ENCODE measurements at regions not wholly inside any gene's neighbourhood (a gene's known extent, or its start where the extent isn't known, plus 50 kb on each side); places are given as distances from the start of the nearest gene placed in this dataset.
"Not testable (repeated sequence)": the region's sequence is repeated elsewhere in the genome, so short reads cannot be mapped to it uniquely, and the experiment has no call there.

DNA sequence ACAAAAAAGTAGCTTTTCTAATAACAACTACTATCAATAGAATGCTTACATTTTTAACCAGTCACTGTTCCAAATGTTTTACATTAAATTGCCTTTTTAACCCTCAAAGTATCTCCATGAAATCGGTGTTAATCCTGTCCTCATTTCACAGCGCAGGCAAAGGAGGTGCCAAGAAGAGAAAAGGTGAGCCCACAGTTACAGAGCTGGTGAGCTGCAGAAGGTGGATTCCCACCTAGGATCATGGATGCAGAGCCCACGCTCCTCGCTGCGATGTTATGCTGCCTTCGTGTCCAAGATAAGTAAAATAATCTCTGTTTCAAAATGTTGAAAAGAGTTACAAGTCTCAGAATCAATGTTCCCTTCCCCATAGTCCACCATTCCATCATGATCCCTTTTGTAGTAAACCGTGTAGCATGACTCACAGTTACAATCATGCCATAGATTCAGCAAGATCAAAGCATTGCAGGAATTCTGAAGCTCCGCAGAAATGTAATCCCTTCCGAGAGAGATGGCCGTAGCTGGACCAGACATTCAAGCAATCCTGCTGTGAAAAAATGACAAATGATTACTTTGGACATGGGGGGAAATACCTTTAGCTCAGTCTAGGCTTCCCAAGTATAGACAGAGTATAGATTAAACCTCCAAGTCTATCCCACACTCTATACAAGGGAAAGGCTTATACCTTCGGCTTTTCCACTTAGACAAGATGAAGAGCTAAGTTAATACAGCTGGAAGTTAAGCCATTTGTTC is 394.7 kb upstream of the AKR1E2 start:
- Histone ChIP-seq H3K9me3 (ENCODE audit: low read length) (no peaks in the 10 kb centered on the region), H2AFZ (ENCODE audit: low read depth, low read length) (peak overlapping the region; percentile 38), H3K4me3 (ENCODE audit: low read length) (no peak overlapping the region), H3K36me3 (ENCODE audit: insufficient read depth, low read length) (no peaks in the 10 kb centered on the region), H3K4me1 (ENCODE audit: insufficient read depth, low read length) (peaks cover 25% of the 10 kb centered on the region), H3K27me3 (ENCODE audit: insufficient read depth, low read length) (no peaks in the 10 kb centered on the region)

- no peaks in the 10 kb centered on the region for H3K27me3 ChIP-seq (ENCODE audit: insufficient read depth, low read length)
- H2AFZ ChIP-seq (ENCODE audit: low read depth, low read length) = no peak overlapping the region
- H3K36me3 ChIP-seq (ENCODE audit: insufficient read depth, low read length) = no peaks in the 10 kb centered on the region
- peaks cover 25% of the 10 kb centered on the region for H3K4me1 ChIP-seq (ENCODE audit: insufficient read depth, low read length)
- no peak overlapping the region for H3K4me3 ChIP-seq (ENCODE audit: low read length)
- H3K9me3 ChIP-seq (ENCODE audit: low read length) = no peaks in the 10 kb centered on the region
Observed at GRCh38 chr10:4429571-4429970, 396.4 kb upstream of the AKR1E2 start.

DNA sequence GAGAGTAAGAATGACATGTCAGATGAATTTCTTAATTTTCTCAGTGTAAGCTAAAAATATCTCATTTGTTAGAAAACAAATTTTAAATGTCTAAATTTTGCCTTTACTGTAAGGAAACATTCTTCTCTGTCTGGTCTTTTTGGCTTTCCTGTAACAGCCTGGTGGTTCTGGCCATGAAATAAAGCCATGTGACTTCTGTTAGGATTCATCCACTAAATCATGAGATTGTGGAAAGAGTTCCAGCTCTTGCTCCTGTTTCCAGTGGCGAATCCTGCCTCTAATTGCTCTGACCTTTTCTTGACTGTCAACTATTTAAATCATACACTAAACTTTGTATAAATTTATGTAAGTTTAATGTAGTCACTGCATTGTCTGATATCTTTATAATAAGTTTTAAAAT is 398.5 kb upstream of the AKR1E2 start:
- H2AFZ ChIP-seq (ENCODE audit: low read depth, low read length) = no peak overlapping the region

GRCh38 chr10:4426866-4427265 is 399.1 kb upstream of the AKR1E2 start:
- H3K36me3 ChIP-seq (ENCODE audit: insufficient read depth, low read length) = no peaks in the 10 kb centered on the region
- H3K9me3 ChIP-seq (ENCODE audit: low read length) = no peaks in the 10 kb centered on the region
- H2AFZ ChIP-seq (ENCODE audit: low read depth, low read length) = no peak overlapping the region
- H3K27me3 ChIP-seq (ENCODE audit: insufficient read depth, low read length) = no peaks in the 10 kb centered on the region
- H3K4me1 ChIP-seq (ENCODE audit: insufficient read depth, low read length) = peaks cover 25% of the 10 kb centered on the region
- H3K4me3 ChIP-seq (ENCODE audit: low read length) = no peak overlapping the region

More for the DNA sequence above, 398.5 kb upstream of the AKR1E2 start:
- Histone ChIP-seq H3K27me3 (ENCODE audit: insufficient read depth, low read length) (no peaks in the 10 kb centered on the region), H3K4me3 (ENCODE audit: low read length) (no peak overlapping the region), H3K9me3 (ENCODE audit: low read length) (no peaks in the 10 kb centered on the region), H3K4me1 (ENCODE audit: insufficient read depth, low read length) (peaks cover 25% of the 10 kb centered on the region), H3K36me3 (ENCODE audit: insufficient read depth, low read length) (no peaks in the 10 kb centered on the region)

GRCh38 chr10:4409319-4409718 is 416.7 kb upstream of the AKR1E2 start:
- H2AFZ ChIP-seq (ENCODE audit: low read depth, low read length) = no peak overlapping the region
- no peaks in the 10 kb centered on the region for H3K36me3 ChIP-seq (ENCODE audit: insufficient read depth, low read length)
- no peaks in the 10 kb centered on the region for H3K4me1 ChIP-seq (ENCODE audit: insufficient read depth, low read length)
- no peak overlapping the region for H3K4me3 ChIP-seq (ENCODE audit: low read length)
- H3K27me3 ChIP-seq (ENCODE audit: insufficient read depth, low read length) = no peaks in the 10 kb centered on the region
- no peaks in the 10 kb centered on the region for H3K9me3 ChIP-seq (ENCODE audit: low read length)

DNA sequence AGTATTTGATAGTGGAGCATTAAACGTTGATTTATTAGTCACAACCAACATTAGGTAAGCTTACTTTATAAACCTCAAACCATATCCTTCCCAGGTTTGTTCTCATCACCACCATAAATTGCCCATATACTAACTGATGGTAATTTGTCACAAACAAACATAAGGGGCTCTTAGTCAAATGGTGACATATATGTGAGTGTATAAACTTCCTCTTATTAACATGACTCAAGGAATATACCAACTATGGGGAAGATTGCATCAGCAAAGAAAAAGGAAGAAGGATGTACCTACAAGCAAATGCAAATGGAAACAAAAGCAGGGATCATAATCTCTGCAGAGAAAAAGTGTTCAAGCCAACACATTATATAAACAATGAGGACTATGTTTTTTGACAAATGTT is 418.2 kb upstream of the AKR1E2 start:
- no peak overlapping the region for H3K4me3 ChIP-seq (ENCODE audit: low read length)
- no peak overlapping the region for H2AFZ ChIP-seq (ENCODE audit: low read depth, low read length)
- H3K4me1 ChIP-seq (ENCODE audit: insufficient read depth, low read length) = no peaks in the 10 kb centered on the region
- no peaks in the 10 kb centered on the region for H3K27me3 ChIP-seq (ENCODE audit: insufficient read depth, low read length)
- no peaks in the 10 kb centered on the region for H3K9me3 ChIP-seq (ENCODE audit: low read length)
- no peaks in the 10 kb centered on the region for H3K36me3 ChIP-seq (ENCODE audit: insufficient read depth, low read length)

- Histone ChIP-seq H3K9me3 (ENCODE audit: low read length) (no peaks in the 10 kb centered on the region), H3K4me3 (ENCODE audit: low read length) (no peak overlapping the region), H3K36me3 (ENCODE audit: insufficient read depth, low read length) (no peaks in the 10 kb centered on the region), H2AFZ (ENCODE audit: low read depth, low read length) (no peak overlapping the region), H3K4me1 (ENCODE audit: insufficient read depth, low read length) (no peaks in the 10 kb centered on the region), H3K27me3 (ENCODE audit: insufficient read depth, low read length) (no peaks in the 10 kb centered on the region)
Observed at GRCh38 chr10:4405828-4406227, 420.2 kb upstream of the AKR1E2 start.

GRCh38 chr10:4403638-4404252 is 422.3 kb upstream of the AKR1E2 start:
- Histone ChIP-seq H3K4me1 (ENCODE audit: insufficient read depth, low read length) (no peaks in the 10 kb centered on the region), H3K9me3 (ENCODE audit: low read length) (no peaks in the 10 kb centered on the region), H3K27me3 (ENCODE audit: insufficient read depth, low read length) (no peaks in the 10 kb centered on the region), H3K36me3 (ENCODE audit: insufficient read depth, low read length) (no peaks in the 10 kb centered on the region), H3K4me3 (ENCODE audit: low read length) (no peak overlapping the region), H2AFZ (ENCODE audit: low read depth, low read length) (no peak overlapping the region)

- H3K9me3 ChIP-seq (ENCODE audit: low read length); H3K36me3 ChIP-seq (ENCODE audit: insufficient read depth, low read length); H3K27me3 ChIP-seq (ENCODE audit: insufficient read depth, low read length); H3K4me1 ChIP-seq (ENCODE audit: insufficient read depth, low read length); H3K4me3 ChIP-seq (ENCODE audit: low read length): not testable (repeated sequence)
- peak overlapping the region; percentile 28 for H2AFZ ChIP-seq (ENCODE audit: low read depth, low read length)
Observed at GRCh38 chr10:4401080-4401479, 424.9 kb upstream of the AKR1E2 start.

DNA sequence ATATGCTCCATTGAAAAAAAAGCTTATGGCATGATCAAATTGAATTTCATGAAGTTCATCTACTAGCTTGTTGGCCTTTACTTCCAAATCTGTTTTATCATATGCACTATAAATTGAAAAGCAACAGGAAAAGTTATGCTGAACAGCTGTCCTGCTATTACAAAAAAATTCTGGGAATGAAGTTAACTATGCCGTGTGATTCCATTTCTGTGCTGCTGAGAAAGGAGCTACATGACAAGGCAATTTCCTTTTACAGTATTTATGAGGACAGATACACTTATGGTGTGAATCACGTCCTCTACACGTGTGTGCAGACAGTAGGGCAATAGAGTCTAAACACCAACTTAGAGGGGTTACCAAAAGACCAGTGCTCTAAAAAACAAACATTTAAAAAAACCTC is 426.5 kb upstream of the AKR1E2 start:
- Histone ChIP-seq H3K4me1 (ENCODE audit: insufficient read depth, low read length) (no peaks in the 10 kb centered on the region), H3K27me3 (ENCODE audit: insufficient read depth, low read length) (no peaks in the 10 kb centered on the region), H3K9me3 (ENCODE audit: low read length) (no peaks in the 10 kb centered on the region), H3K4me3 (ENCODE audit: low read length) (no peak overlapping the region), H2AFZ (ENCODE audit: low read depth, low read length) (peak overlapping the region; percentile 7), H3K36me3 (ENCODE audit: insufficient read depth, low read length) (no peaks in the 10 kb centered on the region)

GRCh38 chr10:4398602-4399001 is 427.4 kb upstream of the AKR1E2 start:
- H3K4me3 ChIP-seq (ENCODE audit: low read length) = no peak overlapping the region
- H3K36me3 ChIP-seq (ENCODE audit: insufficient read depth, low read length) = no peaks in the 10 kb centered on the region
- H3K4me1 ChIP-seq (ENCODE audit: insufficient read depth, low read length) = no peaks in the 10 kb centered on the region
- no peaks in the 10 kb centered on the region for H3K9me3 ChIP-seq (ENCODE audit: low read length)
- no peak overlapping the region for H2AFZ ChIP-seq (ENCODE audit: low read depth, low read length)
- H3K27me3 ChIP-seq (ENCODE audit: insufficient read depth, low read length) = no peaks in the 10 kb centered on the region

GRCh38 chr10:4397337-4397736 is 428.7 kb upstream of the AKR1E2 start:
- no peaks in the 10 kb centered on the region for H3K36me3 ChIP-seq (ENCODE audit: insufficient read depth, low read length)
- no peaks in the 10 kb centered on the region for H3K4me1 ChIP-seq (ENCODE audit: insufficient read depth, low read length)
- H2AFZ ChIP-seq (ENCODE audit: low read depth, low read length) = no peak overlapping the region
- no peaks in the 10 kb centered on the region for H3K9me3 ChIP-seq (ENCODE audit: low read length)
- H3K4me3 ChIP-seq (ENCODE audit: low read length) = no peak overlapping the region
- H3K27me3 ChIP-seq (ENCODE audit: insufficient read depth, low read length) = no peaks in the 10 kb centered on the region

- H3K4me3 ChIP-seq (ENCODE audit: low read length) = no peak overlapping the region
- H3K27me3 ChIP-seq (ENCODE audit: insufficient read depth, low read length) = no peaks in the 10 kb centered on the region
- no peaks in the 10 kb centered on the region for H3K4me1 ChIP-seq (ENCODE audit: insufficient read depth, low read length)
- no peak overlapping the region for H2AFZ ChIP-seq (ENCODE audit: low read depth, low read length)
- no peaks in the 10 kb centered on the region for H3K9me3 ChIP-seq (ENCODE audit: low read length)
- H3K36me3 ChIP-seq (ENCODE audit: insufficient read depth, low read length) = no peaks in the 10 kb centered on the region
Observed at GRCh38 chr10:4396401-4397283, 429.4 kb upstream of the AKR1E2 start.
